SK-N-MC (cell line): ENCODE measurements at regions not wholly inside any gene's neighbourhood (a gene's known extent, or its start where the extent isn't known, plus 50 kb on each side); places are given as distances from the start of the nearest gene placed in this dataset.
"Not testable (repeated sequence)": the region's sequence is repeated elsewhere in the genome, so short reads cannot be mapped to it uniquely, and the experiment has no call there.

ENCODE experiments used
- DNase-seq: peaks from one replicate; pipeline ENCODE4 v3.0.0-alpha.2; 2011; ENCODE audit warnings: low read depth, low spot score
- H3K27ac ChIP-seq: fragments of 200-600 bp; sonication (generic); 2 replicates; pipeline ENCODE4 v1.5.1; 2016; ENCODE audit warnings: mixed run types
- H3K36me3 ChIP-seq: fragments of 200-600 bp; sonication (generic); 2 replicates; pipeline ENCODE4 v1.6.1; 2017; ENCODE audit warnings: antibody characterized with exemption, low read length, mixed read lengths; ENCODE audit not compliant: insufficient read depth
- H3K4me3 ChIP-seq: fragments of 200-600 bp; sonication (generic); 2 replicates; pipeline ENCODE4 v1.5.1; 2016
- H3K9ac ChIP-seq: fragments of 200-600 bp; sonication (generic); 2 replicates; pipeline ENCODE4 v1.8.0; 2017; ENCODE audit warnings: mixed run types, mixed read lengths; ENCODE audit not compliant: insufficient read length
- H3K9me3 ChIP-seq: fragments of 200-600 bp; sonication (generic); 2 replicates; pipeline ENCODE4 v1.6.1; 2017; ENCODE audit warnings: low read depth, mild to moderate bottlenecking, antibody characterized with exemption, low read length, moderate library complexity, mixed read lengths
- EZH2 ChIP-seq: fragments of 200-600 bp; sonication (generic); IDR thresholded peaks from one replicate; pipeline ENCODE4 v1.6.1; 2017; ENCODE audit warnings: antibody characterized with exemption
- FOXP2 ChIP-seq: optimal IDR thresholded peaks from 2 replicates; pipeline ENCODE3; 2011; ENCODE audit warnings: mild to moderate bottlenecking, moderate library complexity; ENCODE audit not compliant: insufficient read depth; ENCODE audit errors: extremely low read length, control extremely low read depth
- POLR2AphosphoS5 ChIP-seq: IDR thresholded peaks from 2 replicates; pipeline ENCODE4 v1.6.1; 2012; ENCODE audit warnings: mild to moderate bottlenecking, low read depth, low read length, borderline replicate concordance

DNA sequence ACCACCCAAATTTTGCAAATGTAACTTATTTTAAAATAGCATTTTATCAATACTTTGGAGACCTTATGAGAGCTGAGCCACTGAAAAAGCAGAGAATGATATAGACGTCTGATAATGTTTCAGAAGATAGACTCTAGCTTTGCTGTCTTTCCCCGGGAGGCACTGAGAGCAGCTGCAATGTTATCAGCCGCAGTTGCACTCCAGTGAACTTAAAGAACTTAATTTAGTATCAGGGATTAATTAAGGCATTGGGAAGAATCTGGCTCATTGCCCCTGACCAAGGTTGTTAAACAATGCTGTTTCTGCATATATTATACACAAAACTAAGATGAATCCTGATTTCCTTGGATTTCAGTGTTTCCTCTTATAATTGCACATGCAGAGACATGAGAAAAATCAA, 75.7 kb upstream of the SGCG start:
- no peaks in the 10 kb centered on the region for H3K36me3 ChIP-seq
- H3K9ac ChIP-seq = no peak overlapping the region
- no peaks in the 10 kb centered on the region for H3K9me3 ChIP-seq
- H3K27ac ChIP-seq = no peak overlapping the region
- no peak for DNase-seq
- H3K4me3 ChIP-seq = no peak overlapping the region
- TF ChIP-seq FOXP2 (no peak), EZH2 (no peak), POLR2AphosphoS5 (no peak)

DNA sequence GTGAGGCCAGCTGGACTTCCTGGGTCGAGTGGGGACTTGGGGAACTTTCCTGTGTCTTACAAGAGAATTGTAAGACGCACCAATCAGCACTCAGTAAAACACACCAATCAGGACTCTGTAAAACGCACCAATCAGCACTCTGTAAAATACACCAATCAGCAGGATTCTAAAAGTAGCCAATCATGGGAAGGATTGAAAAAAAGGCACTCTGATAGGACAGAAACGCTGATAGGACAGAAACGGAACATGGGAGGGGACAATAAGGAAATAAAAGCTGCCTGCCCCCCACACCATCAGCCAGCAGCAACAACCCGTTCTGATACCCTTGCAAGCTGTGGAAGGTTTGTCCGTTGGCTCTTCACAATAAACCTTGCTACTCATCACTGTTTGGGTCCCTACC, 73.1 kb upstream of the SGCG start:
- TF ChIP-seq POLR2AphosphoS5 (no peak), FOXP2 (no peak), EZH2 (no peak)
- Histone ChIP-seq H3K36me3 (no peaks in the 10 kb centered on the region), H3K27ac (no peak overlapping the region)

GRCh38 chr13:23119131-23119530, 61.6 kb upstream of the SGCG start:
- Histone ChIP-seq H3K9me3 (no peaks in the 10 kb centered on the region), H3K27ac (no peak overlapping the region), H3K36me3 (no peaks in the 10 kb centered on the region), H3K9ac (no peak overlapping the region), H3K4me3 (no peak overlapping the region)
- no peak for DNase-seq
- no peak for TF ChIP-seq FOXP2

More for the DNA sequence above, 73.1 kb upstream of the SGCG start:
- no peak for DNase-seq
- Histone ChIP-seq H3K4me3 (no peak overlapping the region), H3K9ac (no peak overlapping the region), H3K9me3 (no peaks in the 10 kb centered on the region)

DNA sequence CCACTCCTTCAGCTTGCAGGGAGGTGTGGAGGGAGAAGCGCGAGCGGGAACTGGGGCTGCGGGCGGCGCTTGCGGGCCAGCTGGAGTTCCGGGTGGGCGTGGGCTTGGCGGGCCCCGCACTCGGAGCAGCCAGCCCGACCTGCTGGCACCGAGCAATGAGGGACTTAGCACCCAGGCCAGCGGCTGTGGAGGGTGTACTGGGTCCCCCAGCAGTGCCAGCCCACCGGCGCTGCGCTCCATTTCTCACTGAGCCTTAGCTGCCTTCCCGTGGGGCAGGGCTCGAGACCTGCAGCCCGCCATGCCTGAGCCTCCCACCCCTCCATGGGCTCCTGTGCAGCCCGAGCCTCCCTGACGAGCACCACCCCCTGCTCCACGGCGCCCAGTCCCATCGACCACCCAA, 53.2 kb upstream of the SGCG start:
- H3K9ac ChIP-seq, H3K9me3 ChIP-seq, H3K27ac ChIP-seq, DNase-seq, H3K36me3 ChIP-seq, H3K4me3 ChIP-seq: not testable (repeated sequence)

- H3K27ac ChIP-seq = no peak overlapping the region
- no peak overlapping the region for H3K9ac ChIP-seq
- H3K36me3 ChIP-seq = no peaks in the 10 kb centered on the region
- DNase-seq = no peak
- TF ChIP-seq FOXP2 (no peak), EZH2 (no peak), POLR2AphosphoS5 (no peak)
- no peaks in the 10 kb centered on the region for H3K9me3 ChIP-seq
- H3K4me3 ChIP-seq = no peak overlapping the region
Observed at GRCh38 chr13:23129331-23129730, 51.4 kb upstream of the SGCG start.
